ENCODE measurements at regions not wholly inside any gene's neighbourhood (a gene's known extent, or its start where the extent isn't known, plus 50 kb on each side); places are given as distances from the start of the nearest gene placed in this dataset.
"Not testable (repeated sequence)": the region's sequence is repeated elsewhere in the genome, so short reads cannot be mapped to it uniquely, and the experiment has no call there.

GRCh38 chr5:99400571-99400970, 471.8 kb upstream of the CHD1 start:
- H3K36me3 ChIP-seq (ENCODE audit: control insufficient read depth, insufficient read depth, low read length); H3K9ac ChIP-seq (ENCODE audit: low read length); H3K27me3 ChIP-seq (ENCODE audit: control insufficient read depth, insufficient read depth, low read length); H3K27ac ChIP-seq (ENCODE audit: low read depth, low read length); H3K4me1 ChIP-seq (ENCODE audit: control insufficient read depth, insufficient read depth, low read length); H3K4me3 ChIP-seq (ENCODE audit: low read length): not testable (repeated sequence)

- Histone ChIP-seq H3K4me1 (ENCODE audit: control insufficient read depth, insufficient read depth, low read length) (no peaks in the 10 kb centered on the region), H3K9ac (ENCODE audit: low read length) (no peak overlapping the region), H3K36me3 (ENCODE audit: control insufficient read depth, insufficient read depth, low read length) (no peaks in the 10 kb centered on the region), H3K27me3 (ENCODE audit: control insufficient read depth, insufficient read depth, low read length) (no peaks in the 10 kb centered on the region), H3K27ac (ENCODE audit: low read depth, low read length) (no peak overlapping the region), H3K4me3 (ENCODE audit: low read length) (no peak overlapping the region)
Observed at GRCh38 chr5:99398976-99399375, 470.2 kb upstream of the CHD1 start.

GRCh38 chr5:99386406-99387077, 457.7 kb upstream of the CHD1 start:
- Histone ChIP-seq H3K4me1 (ENCODE audit: control insufficient read depth, insufficient read depth, low read length) (no peaks in the 10 kb centered on the region), H3K4me3 (ENCODE audit: low read length) (no peak overlapping the region)

GRCh38 chr5:99379187-99379586, 450.4 kb upstream of the CHD1 start:
- Histone ChIP-seq H3K36me3 (ENCODE audit: control insufficient read depth, insufficient read depth, low read length) (no peaks in the 10 kb centered on the region), H3K4me1 (ENCODE audit: control insufficient read depth, insufficient read depth, low read length) (no peaks in the 10 kb centered on the region), H3K27ac (ENCODE audit: low read depth, low read length) (no peak overlapping the region), H3K9ac (ENCODE audit: low read length) (no peak overlapping the region), H3K4me3 (ENCODE audit: low read length) (no peak overlapping the region), H3K27me3 (ENCODE audit: control insufficient read depth, insufficient read depth, low read length) (no peaks in the 10 kb centered on the region)

More at GRCh38 chr5:99386406-99387077, 457.7 kb upstream of the CHD1 start:
- Histone ChIP-seq H3K9ac (ENCODE audit: low read length) (no peak overlapping the region), H3K27ac (ENCODE audit: low read depth, low read length) (no peak overlapping the region), H3K27me3 (ENCODE audit: control insufficient read depth, insufficient read depth, low read length) (no peaks in the 10 kb centered on the region), H3K36me3 (ENCODE audit: control insufficient read depth, insufficient read depth, low read length) (no peaks in the 10 kb centered on the region)

- no peak overlapping the region for H3K27ac ChIP-seq (ENCODE audit: low read depth, low read length)
- no peak overlapping the region for H3K9ac ChIP-seq (ENCODE audit: low read length)
- H3K4me1 ChIP-seq (ENCODE audit: control insufficient read depth, insufficient read depth, low read length): no peaks in the 10 kb centered on the region
- H3K27me3 ChIP-seq (ENCODE audit: control insufficient read depth, insufficient read depth, low read length): no peaks in the 10 kb centered on the region
- H3K4me3 ChIP-seq (ENCODE audit: low read length): no peak overlapping the region
- H3K36me3 ChIP-seq (ENCODE audit: control insufficient read depth, insufficient read depth, low read length): no peaks in the 10 kb centered on the region
Observed at GRCh38 chr5:99378443-99378842, 449.6 kb upstream of the CHD1 start.

- no peak overlapping the region for H3K4me3 ChIP-seq (ENCODE audit: low read length)
- H3K36me3 ChIP-seq (ENCODE audit: control insufficient read depth, insufficient read depth, low read length): no peaks in the 10 kb centered on the region
- no peaks in the 10 kb centered on the region for H3K27me3 ChIP-seq (ENCODE audit: control insufficient read depth, insufficient read depth, low read length)
- H3K9ac ChIP-seq (ENCODE audit: low read length): no peak overlapping the region
- H3K4me1 ChIP-seq (ENCODE audit: control insufficient read depth, insufficient read depth, low read length): no peaks in the 10 kb centered on the region
- H3K27ac ChIP-seq (ENCODE audit: low read depth, low read length): no peak overlapping the region
Observed at GRCh38 chr5:99369797-99370593, 441.2 kb upstream of the CHD1 start.

- Histone ChIP-seq H3K9ac (ENCODE audit: low read length) (no peak overlapping the region), H3K27ac (ENCODE audit: low read depth, low read length) (no peak overlapping the region), H3K4me1 (ENCODE audit: control insufficient read depth, insufficient read depth, low read length) (no peaks in the 10 kb centered on the region), H3K27me3 (ENCODE audit: control insufficient read depth, insufficient read depth, low read length) (no peaks in the 10 kb centered on the region), H3K4me3 (ENCODE audit: low read length) (no peak overlapping the region), H3K36me3 (ENCODE audit: control insufficient read depth, insufficient read depth, low read length) (no peaks in the 10 kb centered on the region)
Observed at GRCh38 chr5:99368726-99369125, 439.9 kb upstream of the CHD1 start.

- no peaks in the 10 kb centered on the region for H3K27me3 ChIP-seq (ENCODE audit: control insufficient read depth, insufficient read depth, low read length)
- H3K27ac ChIP-seq (ENCODE audit: low read depth, low read length): no peak overlapping the region
- no peak overlapping the region for H3K9ac ChIP-seq (ENCODE audit: low read length)
- H3K4me3 ChIP-seq (ENCODE audit: low read length): no peak overlapping the region
- no peaks in the 10 kb centered on the region for H3K4me1 ChIP-seq (ENCODE audit: control insufficient read depth, insufficient read depth, low read length)
- no peaks in the 10 kb centered on the region for H3K36me3 ChIP-seq (ENCODE audit: control insufficient read depth, insufficient read depth, low read length)
Observed at GRCh38 chr5:99355881-99356280, 427.1 kb upstream of the CHD1 start.

- Histone ChIP-seq H3K4me1 (ENCODE audit: control insufficient read depth, insufficient read depth, low read length) (no peaks in the 10 kb centered on the region), H3K4me3 (ENCODE audit: low read length) (no peak overlapping the region), H3K27me3 (ENCODE audit: control insufficient read depth, insufficient read depth, low read length) (no peaks in the 10 kb centered on the region), H3K27ac (ENCODE audit: low read depth, low read length) (no peak overlapping the region), H3K36me3 (ENCODE audit: control insufficient read depth, insufficient read depth, low read length) (no peaks in the 10 kb centered on the region), H3K9ac (ENCODE audit: low read length) (no peak overlapping the region)
Observed at GRCh38 chr5:99349787-99350186, 421.0 kb upstream of the CHD1 start.

- no peak overlapping the region for H3K27ac ChIP-seq (ENCODE audit: low read depth, low read length)
- no peaks in the 10 kb centered on the region for H3K36me3 ChIP-seq (ENCODE audit: control insufficient read depth, insufficient read depth, low read length)
- no peaks in the 10 kb centered on the region for H3K27me3 ChIP-seq (ENCODE audit: control insufficient read depth, insufficient read depth, low read length)
- H3K9ac ChIP-seq (ENCODE audit: low read length): no peak overlapping the region
- H3K4me3 ChIP-seq (ENCODE audit: low read length): no peak overlapping the region
- H3K4me1 ChIP-seq (ENCODE audit: control insufficient read depth, insufficient read depth, low read length): no peaks in the 10 kb centered on the region
Observed at GRCh38 chr5:99348597-99348996, 419.8 kb upstream of the CHD1 start.

GRCh38 chr5:99339758-99340157, 411.0 kb upstream of the CHD1 start:
- not testable (repeated sequence) for H3K4me3 ChIP-seq (ENCODE audit: low read length); H3K9ac ChIP-seq (ENCODE audit: low read length)

GRCh38 chr5:99334936-99335335, 406.1 kb upstream of the CHD1 start:
- Histone ChIP-seq H3K27me3 (ENCODE audit: control insufficient read depth, insufficient read depth, low read length) (no peaks in the 10 kb centered on the region), H3K27ac (ENCODE audit: low read depth, low read length) (no peak overlapping the region), H3K4me1 (ENCODE audit: control insufficient read depth, insufficient read depth, low read length) (no peaks in the 10 kb centered on the region), H3K4me3 (ENCODE audit: low read length) (no peak overlapping the region), H3K9ac (ENCODE audit: low read length) (no peak overlapping the region), H3K36me3 (ENCODE audit: control insufficient read depth, insufficient read depth, low read length) (no peaks in the 10 kb centered on the region)

More at GRCh38 chr5:99339758-99340157, 411.0 kb upstream of the CHD1 start:
- not testable (repeated sequence) for H3K36me3 ChIP-seq (ENCODE audit: control insufficient read depth, insufficient read depth, low read length); H3K27ac ChIP-seq (ENCODE audit: low read depth, low read length); H3K4me1 ChIP-seq (ENCODE audit: control insufficient read depth, insufficient read depth, low read length); H3K27me3 ChIP-seq (ENCODE audit: control insufficient read depth, insufficient read depth, low read length)

GRCh38 chr5:99331061-99331460, 402.3 kb upstream of the CHD1 start:
- H3K27ac ChIP-seq (ENCODE audit: low read depth, low read length): no peak overlapping the region
- no peak overlapping the region for H3K9ac ChIP-seq (ENCODE audit: low read length)
- H3K36me3 ChIP-seq (ENCODE audit: control insufficient read depth, insufficient read depth, low read length): no peaks in the 10 kb centered on the region
- H3K4me3 ChIP-seq (ENCODE audit: low read length): no peak overlapping the region
- no peaks in the 10 kb centered on the region for H3K27me3 ChIP-seq (ENCODE audit: control insufficient read depth, insufficient read depth, low read length)
- no peaks in the 10 kb centered on the region for H3K4me1 ChIP-seq (ENCODE audit: control insufficient read depth, insufficient read depth, low read length)
